GM12872 (cell line): ENCODE measurements at regions not wholly inside any gene's neighbourhood (a gene's known extent, or its start where the extent isn't known, plus 50 kb on each side); places are given as distances from the start of the nearest gene placed in this dataset.

ENCODE experiments used
- CTCF ChIP-seq: IDR thresholded peaks from 3 replicates; pipeline ENCODE4 v1.5.1; 2011; ENCODE audit warnings: low read depth, mild to moderate bottlenecking, low read length, moderate library complexity; ENCODE audit not compliant: insufficient read depth

GRCh38 chr5:18652404-18653215, 1018.4 kb downstream of the TAF11L14 start:
- TF ChIP-seq CTCF = no peak

GRCh38 chr5:18653216-18653752, 1019.0 kb downstream of the TAF11L14 start:
- TF ChIP-seq CTCF = no peak

- no peak for TF ChIP-seq CTCF
These were observed 1026.3 kb downstream of the TAF11L14 start for GRCh38 chr5:18660511-18660910.

- no peak for TF ChIP-seq CTCF
These were observed 1028.0 kb downstream of the TAF11L14 start for GRCh38 chr5:18662231-18662630.

GRCh38 chr5:18675041-18675440, 1040.8 kb downstream of the TAF11L14 start:
- no peak for TF ChIP-seq CTCF

- TF ChIP-seq CTCF = no peak
These were observed 1052.0 kb downstream of the TAF11L14 start for GRCh38 chr5:18686253-18686652.

GRCh38 chr5:18687429-18687828, 1053.2 kb downstream of the TAF11L14 start:
- TF ChIP-seq CTCF = no peak
